Fibroblast of pulmonary artery (primary cell): ENCODE measurements at regions not wholly inside any gene's neighbourhood (a gene's known extent, or its start where the extent isn't known, plus 50 kb on each side); places are given as distances from the start of the nearest gene placed in this dataset.

Source experiments
- DNase-seq: peaks from one replicate; pipeline ENCODE4 v3.0.0-alpha.2; 2010; ENCODE audit warnings: low read depth
- H3K4me3 ChIP-seq: replicated peaks from 2 replicates; pipeline ENCODE4 v1.5.1; 2011; ENCODE audit warnings: low read depth, mild to moderate bottlenecking, control low read depth, low read length, moderate library complexity
- TF ChIP-seq, protein P1 (sequence below): IDR thresholded peaks from 2 replicates; pipeline ENCODE4 v1.5.1; 2011; ENCODE audit warnings: mild to moderate bottlenecking, control low read depth, low read length, inconsistent platforms; ENCODE audit errors: missing control alignments

- DNase-seq = no peak
- no peak overlapping the region for H3K4me3 ChIP-seq
- TF ChIP-seq, protein P1, sequence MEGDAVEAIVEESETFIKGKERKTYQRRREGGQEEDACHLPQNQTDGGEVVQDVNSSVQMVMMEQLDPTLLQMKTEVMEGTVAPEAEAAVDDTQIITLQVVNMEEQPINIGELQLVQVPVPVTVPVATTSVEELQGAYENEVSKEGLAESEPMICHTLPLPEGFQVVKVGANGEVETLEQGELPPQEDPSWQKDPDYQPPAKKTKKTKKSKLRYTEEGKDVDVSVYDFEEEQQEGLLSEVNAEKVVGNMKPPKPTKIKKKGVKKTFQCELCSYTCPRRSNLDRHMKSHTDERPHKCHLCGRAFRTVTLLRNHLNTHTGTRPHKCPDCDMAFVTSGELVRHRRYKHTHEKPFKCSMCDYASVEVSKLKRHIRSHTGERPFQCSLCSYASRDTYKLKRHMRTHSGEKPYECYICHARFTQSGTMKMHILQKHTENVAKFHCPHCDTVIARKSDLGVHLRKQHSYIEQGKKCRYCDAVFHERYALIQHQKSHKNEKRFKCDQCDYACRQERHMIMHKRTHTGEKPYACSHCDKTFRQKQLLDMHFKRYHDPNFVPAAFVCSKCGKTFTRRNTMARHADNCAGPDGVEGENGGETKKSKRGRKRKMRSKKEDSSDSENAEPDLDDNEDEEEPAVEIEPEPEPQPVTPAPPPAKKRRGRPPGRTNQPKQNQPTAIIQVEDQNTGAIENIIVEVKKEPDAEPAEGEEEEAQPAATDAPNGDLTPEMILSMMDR = no peak
These were observed 56.9 kb upstream of the POFUT2 start for GRCh38 chr21:45344576-45344975.

DNA sequence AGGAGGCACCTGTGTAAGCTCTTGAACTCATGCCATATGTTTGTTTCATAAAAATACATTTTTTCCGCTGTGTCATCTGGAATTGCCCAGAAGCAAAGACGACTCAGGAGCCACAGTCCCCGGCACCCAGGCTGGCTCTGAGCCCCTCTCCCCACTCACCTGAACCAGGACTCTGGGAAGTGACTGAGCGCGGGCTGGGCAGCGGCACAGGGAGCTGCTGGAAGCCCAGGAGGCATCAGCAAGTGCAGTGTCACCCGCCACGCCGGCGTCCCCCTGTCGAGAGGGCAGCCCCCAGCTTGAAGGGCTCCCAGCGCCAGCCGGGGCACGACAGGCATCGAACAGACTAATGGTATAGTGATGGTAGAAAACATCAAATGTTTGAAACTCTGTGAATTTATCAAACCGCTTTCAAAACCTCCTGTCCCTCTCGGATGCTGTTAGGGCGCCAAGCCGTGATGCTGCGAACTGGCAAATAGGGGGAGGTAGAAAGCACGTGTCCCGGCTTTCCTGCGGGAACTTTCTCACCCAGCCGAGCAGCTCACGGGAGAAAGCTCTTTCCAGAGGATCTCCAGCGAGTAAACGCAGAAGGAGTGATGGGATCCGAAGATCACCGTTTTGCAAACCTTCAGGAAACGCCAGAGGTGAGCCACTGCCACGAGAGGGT lies 57.8 kb upstream of the COL18A1 start:
- TF ChIP-seq, protein P1 = no peak
- DNase-seq = no peak
- no peak overlapping the region for H3K4me3 ChIP-seq

GRCh38 chr21:45347712-45348499 lies 57.1 kb upstream of the COL18A1 start:
- TF ChIP-seq, protein P1 = no peak
- no peak for DNase-seq
- H3K4me3 ChIP-seq = no peak overlapping the region

DNA sequence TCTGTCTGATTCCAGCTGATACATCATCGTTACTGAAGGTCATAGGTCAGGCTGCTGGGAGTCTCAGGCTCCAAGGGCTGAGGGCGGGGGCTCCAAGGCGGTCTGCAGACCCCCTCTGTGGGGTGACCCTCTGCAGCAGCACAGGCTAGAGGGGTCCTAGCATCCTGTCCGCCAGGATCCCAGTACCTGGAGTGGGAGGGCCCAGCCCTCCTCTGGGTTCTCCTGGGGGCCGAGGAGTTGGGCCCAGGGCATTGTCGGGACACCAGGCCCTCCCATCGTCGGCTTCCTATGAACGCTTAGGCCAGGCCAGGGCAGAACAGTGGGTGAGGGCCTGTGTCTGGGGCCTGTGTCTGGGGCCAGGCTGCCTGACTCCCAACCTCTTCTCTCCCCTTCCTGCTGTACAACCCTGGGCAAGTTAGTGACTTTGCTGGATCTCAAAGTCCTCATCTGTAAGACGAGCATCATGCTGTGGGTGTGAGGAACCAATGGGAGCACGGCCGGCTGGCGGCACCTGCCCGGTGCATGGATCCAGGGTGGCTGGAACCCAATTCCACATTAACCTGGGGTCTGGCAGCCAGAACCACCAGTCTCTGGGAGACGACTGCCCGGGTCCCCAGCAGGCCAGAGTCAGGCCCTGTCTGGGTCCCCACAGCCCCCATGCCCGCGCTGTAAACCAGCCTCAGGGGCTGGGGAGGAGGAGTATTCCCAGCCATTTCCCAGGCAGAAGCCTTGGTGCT lies 56.2 kb upstream of the COL18A1 start:
- no peak for DNase-seq
- TF ChIP-seq, protein P1 = no peak
- no peak overlapping the region for H3K4me3 ChIP-seq

- TF ChIP-seq, protein P1 = no peak
- no peak overlapping the region for H3K4me3 ChIP-seq
- DNase-seq = no peak
These were observed 54.6 kb upstream of the COL18A1 start for GRCh38 chr21:45350206-45350854.

DNA sequence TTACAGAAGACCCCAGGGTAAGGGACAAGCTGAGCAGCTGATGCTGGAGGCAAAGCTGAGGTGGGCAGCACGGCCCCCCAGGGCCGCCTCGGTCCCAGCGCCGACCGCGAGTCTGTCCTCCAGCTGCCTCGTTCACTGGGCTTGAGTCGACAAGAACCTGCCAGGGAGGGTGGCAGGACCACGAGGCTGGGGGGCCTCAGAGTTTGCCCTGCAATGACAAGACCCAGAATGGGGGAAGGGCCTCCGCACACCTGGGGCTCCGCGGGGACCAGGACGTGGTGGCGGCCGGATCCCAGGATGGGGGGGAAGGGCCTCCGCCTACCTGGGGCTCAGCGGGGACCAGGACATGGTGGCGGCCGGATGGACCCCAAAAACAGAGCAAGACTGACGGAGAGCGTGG lies 53.9 kb upstream of the COL18A1 start:
- no peak for DNase-seq
- TF ChIP-seq, protein P1 = no peak
- H3K4me3 ChIP-seq = no peak overlapping the region
